Endothelial cell of umbilical vein (primary cell): ENCODE measurements at regions not wholly inside any gene's neighbourhood (a gene's known extent, or its start where the extent isn't known, plus 50 kb on each side); places are given as distances from the start of the nearest gene placed in this dataset.

ENCODE experiments used
- MYC ChIP-seq: IDR thresholded peaks from one replicate; pipeline ENCODE4 v1.6.1; 2011; ENCODE audit warnings: mild to moderate bottlenecking, low read depth, low read length
- TF ChIP-seq, protein P1 (sequence below), 2 donors: IDR thresholded peaks; 1 replicate in 1 of 2; 2 replicates in 1 of 2; pipeline ENCODE4 v1.5.1; 2011; ENCODE audit warnings: low read length in 2 of 2, mild to moderate bottlenecking in 2 of 2, moderate library complexity in 2 of 2, control low read depth in 1 of 2, inconsistent platforms in 1 of 2, low read depth in 1 of 2; ENCODE audit not compliant: insufficient read depth in 1 of 2; ENCODE audit errors: extremely low read depth in 1 of 2

DNA sequence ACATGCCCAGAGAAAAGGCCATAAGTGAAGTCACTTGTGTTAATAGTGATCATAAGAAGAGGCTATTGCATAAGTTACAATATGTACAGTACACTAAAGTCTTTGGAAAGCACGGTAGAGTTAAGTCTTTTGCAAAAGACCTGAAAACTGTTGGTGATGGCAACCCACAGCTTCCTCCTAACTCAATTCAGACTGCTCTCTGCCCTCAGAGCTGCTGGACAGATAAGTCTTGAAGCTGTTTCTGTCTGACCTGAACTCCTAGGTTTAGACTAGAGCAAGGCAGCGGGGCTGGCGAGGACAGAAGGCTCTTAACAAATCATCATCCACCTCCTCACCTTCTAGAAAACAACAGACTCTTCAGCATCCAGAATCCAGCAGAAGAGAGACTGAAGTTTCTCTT lies 125.4 kb downstream of the CD24 start:
- TF ChIP-seq MYC = no peak
- TF ChIP-seq, protein P1, sequence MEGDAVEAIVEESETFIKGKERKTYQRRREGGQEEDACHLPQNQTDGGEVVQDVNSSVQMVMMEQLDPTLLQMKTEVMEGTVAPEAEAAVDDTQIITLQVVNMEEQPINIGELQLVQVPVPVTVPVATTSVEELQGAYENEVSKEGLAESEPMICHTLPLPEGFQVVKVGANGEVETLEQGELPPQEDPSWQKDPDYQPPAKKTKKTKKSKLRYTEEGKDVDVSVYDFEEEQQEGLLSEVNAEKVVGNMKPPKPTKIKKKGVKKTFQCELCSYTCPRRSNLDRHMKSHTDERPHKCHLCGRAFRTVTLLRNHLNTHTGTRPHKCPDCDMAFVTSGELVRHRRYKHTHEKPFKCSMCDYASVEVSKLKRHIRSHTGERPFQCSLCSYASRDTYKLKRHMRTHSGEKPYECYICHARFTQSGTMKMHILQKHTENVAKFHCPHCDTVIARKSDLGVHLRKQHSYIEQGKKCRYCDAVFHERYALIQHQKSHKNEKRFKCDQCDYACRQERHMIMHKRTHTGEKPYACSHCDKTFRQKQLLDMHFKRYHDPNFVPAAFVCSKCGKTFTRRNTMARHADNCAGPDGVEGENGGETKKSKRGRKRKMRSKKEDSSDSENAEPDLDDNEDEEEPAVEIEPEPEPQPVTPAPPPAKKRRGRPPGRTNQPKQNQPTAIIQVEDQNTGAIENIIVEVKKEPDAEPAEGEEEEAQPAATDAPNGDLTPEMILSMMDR (IDR thresholded peaks at IDR 0.05; ENCODE audit: extremely low read depth in 1 of 2, insufficient read depth in 1 of 2, low read depth in 1 of 2, low read length in 2 of 2) = no peak
